Activated T-cell treated with anti-CD3 and anti-CD28 coated beads, Interleukin-2, amount 50 U/mL, for 24 hours (primary cell): ENCODE measurements at regions not wholly inside any gene's neighbourhood (a gene's known extent, or its start where the extent isn't known, plus 50 kb on each side); places are given as distances from the start of the nearest gene placed in this dataset.

Experiments used
- DNase-seq: peaks from one replicate; pipeline ENCODE4 v3.0.0-alpha.2; 2020
- H3K27ac Mint-ChIP-seq: 2 replicates; pipeline ENCODE4 v1.8.0; 2020; ENCODE audit warnings: mild to moderate bottlenecking, mixed read lengths
- H3K27me3 Mint-ChIP-seq: 2 replicates; pipeline ENCODE4 v1.8.0; 2020; ENCODE audit warnings: mixed read lengths
- H3K36me3 Mint-ChIP-seq: 2 replicates; pipeline ENCODE4 v1.8.0; 2020; ENCODE audit warnings: low read depth, mixed read lengths
- H3K4me1 Mint-ChIP-seq: 2 replicates; pipeline ENCODE4 v1.8.0; 2020; ENCODE audit warnings: low read depth, mixed read lengths
- H3K4me3 Mint-ChIP-seq: 2 replicates; pipeline ENCODE4 v1.8.0; 2020; ENCODE audit warnings: mild to moderate bottlenecking, moderate library complexity, mixed read lengths
- H3K9me3 Mint-ChIP-seq: 2 replicates; pipeline ENCODE4 v1.8.0; 2020; ENCODE audit warnings: mixed read lengths

DNA sequence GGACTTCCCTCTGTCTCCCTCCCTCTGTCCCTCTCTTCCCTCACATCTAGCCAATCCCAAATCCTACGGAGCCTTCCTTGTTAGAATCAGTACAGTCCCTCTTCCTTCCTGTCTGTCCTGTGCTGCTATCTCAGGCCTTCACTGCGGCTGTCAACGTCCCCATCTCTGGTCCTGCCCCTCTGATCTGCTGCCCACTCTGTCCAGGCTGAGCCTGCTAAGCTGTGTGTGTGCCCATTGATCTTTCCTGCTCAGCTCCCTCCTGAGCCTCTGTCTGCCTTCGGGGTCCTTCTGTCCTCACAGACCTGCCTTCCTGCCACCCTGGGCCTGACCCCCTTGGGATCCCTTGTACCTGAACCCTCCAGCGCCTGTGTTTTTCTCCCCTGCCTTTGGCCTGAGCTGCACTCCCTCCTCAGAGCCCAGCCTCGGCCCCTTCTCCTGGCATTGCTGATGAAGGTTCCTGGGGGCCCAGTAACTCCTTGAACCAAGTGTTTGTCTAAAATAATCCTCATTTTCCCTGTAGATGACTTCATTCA lies 182.1 kb upstream of the SHH start:
- H3K27ac Mint-ChIP-seq = no peak overlapping the region
- H3K9me3 Mint-ChIP-seq = peaks cover 5% of the 10 kb centered on the region
- DNase-seq = no peak
- H3K4me3 Mint-ChIP-seq = no peak overlapping the region
- H3K4me1 Mint-ChIP-seq = peaks cover 45% of the 10 kb centered on the region
- H3K36me3 Mint-ChIP-seq = no peaks in the 10 kb centered on the region
- peaks cover 48% of the 10 kb centered on the region for H3K27me3 Mint-ChIP-seq

DNA sequence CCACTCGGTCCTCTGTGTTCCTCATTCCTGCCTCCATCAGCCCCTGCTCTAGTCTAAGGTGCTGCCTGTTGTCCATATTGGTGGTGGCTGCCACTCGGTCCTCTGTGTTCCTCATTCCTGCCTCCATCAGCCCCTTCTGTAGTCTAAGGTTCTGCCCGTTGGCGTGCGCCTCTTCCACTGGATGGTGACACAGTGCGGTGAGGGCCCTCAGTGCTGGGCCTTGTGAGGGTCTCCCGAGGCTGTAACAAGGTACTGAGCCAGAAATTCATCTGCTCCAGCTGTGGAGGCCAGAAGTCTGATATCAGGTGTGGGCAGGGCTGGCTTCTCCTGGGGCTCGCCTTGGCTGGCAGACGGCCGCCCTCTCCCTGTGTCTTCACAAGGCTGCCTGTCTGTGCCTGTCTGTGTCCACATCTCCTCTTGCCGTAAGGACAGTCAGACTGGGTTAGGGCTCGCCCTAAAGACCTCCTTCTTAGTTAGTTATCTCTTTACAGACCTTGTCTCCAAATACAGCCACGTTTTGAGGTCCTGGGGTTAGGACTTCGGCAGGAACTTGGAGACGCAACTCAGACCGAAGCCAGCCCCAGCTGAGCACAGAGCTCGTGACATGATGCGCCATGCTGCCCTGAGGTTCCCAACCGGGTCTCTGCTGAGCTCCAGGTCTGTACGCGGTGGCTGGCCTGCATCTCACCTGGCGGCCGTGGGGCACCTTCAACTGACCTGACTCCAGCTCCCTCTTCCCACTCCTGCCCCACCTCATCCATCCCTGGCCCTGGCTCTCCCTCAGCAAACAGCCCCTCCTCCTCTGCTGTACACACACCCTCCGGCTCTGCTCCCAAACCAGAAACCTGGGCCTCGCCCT lies 181.4 kb upstream of the SHH start:
- Mint-ChIP-seq H3K9me3 (peaks cover 6% of the 10 kb centered on the region), H3K4me3 (no peak overlapping the region), H3K27me3 (peaks cover 47% of the 10 kb centered on the region), H3K36me3 (no peaks in the 10 kb centered on the region), H3K27ac (no peak overlapping the region), H3K4me1 (peaks cover 45% of the 10 kb centered on the region)
- DNase-seq = no peak

GRCh38 chr7:155992974-155993373 lies 180.7 kb upstream of the SHH start:
- Mint-ChIP-seq H3K4me1 (peaks cover 40% of the 10 kb centered on the region), H3K27me3 (peaks cover 44% of the 10 kb centered on the region), H3K9me3 (peaks cover 6% of the 10 kb centered on the region), H3K27ac (no peak overlapping the region), H3K36me3 (no peaks in the 10 kb centered on the region), H3K4me3 (no peak overlapping the region)
- no peak for DNase-seq

GRCh38 chr7:155992538-155992937 lies 180.3 kb upstream of the SHH start:
- Mint-ChIP-seq H3K4me3 (no peak overlapping the region), H3K27ac (no peak overlapping the region), H3K9me3 (peaks cover 6% of the 10 kb centered on the region), H3K27me3 (peaks cover 40% of the 10 kb centered on the region), H3K36me3 (no peaks in the 10 kb centered on the region), H3K4me1 (peaks cover 36% of the 10 kb centered on the region)
- DNase-seq = no peak

GRCh38 chr7:155992107-155992506 lies 179.8 kb upstream of the SHH start:
- DNase-seq = no peak
- H3K27me3 Mint-ChIP-seq = peaks cover 36% of the 10 kb centered on the region
- no peaks in the 10 kb centered on the region for H3K36me3 Mint-ChIP-seq
- no peak overlapping the region for H3K27ac Mint-ChIP-seq
- H3K4me1 Mint-ChIP-seq = peaks cover 32% of the 10 kb centered on the region
- no peak overlapping the region for H3K4me3 Mint-ChIP-seq
- peaks cover 6% of the 10 kb centered on the region for H3K9me3 Mint-ChIP-seq

DNA sequence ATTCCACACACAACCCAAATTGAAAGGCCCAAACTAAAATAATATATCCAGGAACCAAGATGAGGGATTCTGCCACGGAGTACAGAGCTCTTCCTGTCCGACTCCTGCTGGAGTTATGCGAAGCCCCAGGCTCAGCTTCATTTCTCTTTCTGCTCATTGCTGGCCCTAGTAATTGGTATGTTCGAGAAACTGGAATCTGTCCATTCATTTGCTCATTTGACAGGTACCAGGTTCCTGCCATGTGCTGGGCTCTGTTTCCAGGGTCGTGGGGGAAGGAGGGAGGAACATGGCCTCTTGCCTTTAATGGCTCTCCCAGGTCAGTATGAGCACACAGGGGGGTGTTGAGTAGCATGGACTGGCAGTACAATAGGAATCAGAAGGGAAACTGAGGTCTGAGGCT lies 179.2 kb upstream of the SHH start:
- H3K9me3 Mint-ChIP-seq = peaks cover 6% of the 10 kb centered on the region
- no peak for DNase-seq
- H3K27ac Mint-ChIP-seq = no peak overlapping the region
- H3K4me1 Mint-ChIP-seq = peaks cover 25% of the 10 kb centered on the region
- no peak overlapping the region for H3K4me3 Mint-ChIP-seq
- peaks cover 36% of the 10 kb centered on the region for H3K27me3 Mint-ChIP-seq
- H3K36me3 Mint-ChIP-seq = no peaks in the 10 kb centered on the region

DNA sequence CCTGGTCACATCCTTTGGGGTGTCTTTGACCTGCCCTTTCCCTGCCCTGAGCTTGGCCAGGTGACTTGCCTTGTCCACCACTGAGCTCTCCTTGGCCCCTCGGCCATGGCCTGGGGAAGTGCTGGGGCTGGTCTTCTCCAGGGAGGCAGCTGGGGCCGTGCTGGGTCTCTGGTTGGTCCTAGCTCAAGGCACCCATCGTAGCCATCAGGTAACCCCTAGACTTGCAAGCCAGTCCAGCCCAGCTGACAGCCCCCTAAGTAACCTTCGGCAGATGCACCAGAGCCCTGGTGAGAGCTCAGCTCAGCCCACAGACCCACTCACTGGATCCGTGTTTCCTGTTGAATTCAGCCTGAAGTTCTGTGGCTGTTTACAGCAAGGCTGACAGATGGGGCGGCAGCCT lies 176.2 kb upstream of the SHH start:
- Mint-ChIP-seq H3K4me3 (no peak overlapping the region), H3K36me3 (no peaks in the 10 kb centered on the region), H3K9me3 (peaks cover 6% of the 10 kb centered on the region), H3K27ac (no peak overlapping the region), H3K27me3 (peaks cover 16% of the 10 kb centered on the region), H3K4me1 (no peaks in the 10 kb centered on the region)
- DNase-seq = no peak

DNA sequence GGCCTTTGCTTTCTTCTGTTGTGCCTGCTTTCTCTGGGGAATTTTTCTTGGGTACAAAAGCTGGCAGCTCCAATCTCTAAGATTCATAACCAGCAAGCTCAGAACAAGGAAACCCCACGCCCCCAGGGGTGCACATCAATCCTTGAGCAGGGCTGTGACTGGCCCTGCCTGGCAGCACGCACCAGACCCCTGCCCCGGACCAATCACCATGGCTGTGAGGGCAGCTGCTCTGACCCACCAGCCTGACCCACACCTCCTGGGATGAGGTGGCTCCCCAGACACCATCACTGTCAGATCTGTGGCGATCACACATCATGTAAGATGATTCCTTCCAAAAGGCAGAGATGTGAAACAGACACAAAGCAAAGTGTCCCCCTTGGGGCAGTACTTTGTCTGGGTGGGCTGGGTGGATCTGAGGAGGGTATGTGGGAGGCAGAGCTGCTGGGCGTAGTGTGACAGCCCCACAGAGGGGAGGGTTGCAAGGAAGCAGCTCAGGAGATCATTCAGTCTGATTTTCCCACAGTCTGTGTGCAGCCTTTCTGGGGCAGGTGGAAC lies 175.5 kb upstream of the SHH start:
- H3K27ac Mint-ChIP-seq = no peak overlapping the region
- no peaks in the 10 kb centered on the region for H3K36me3 Mint-ChIP-seq
- H3K4me1 Mint-ChIP-seq = no peaks in the 10 kb centered on the region
- no peak for DNase-seq
- peaks cover 13% of the 10 kb centered on the region for H3K27me3 Mint-ChIP-seq
- no peak overlapping the region for H3K4me3 Mint-ChIP-seq
- H3K9me3 Mint-ChIP-seq = peaks cover 6% of the 10 kb centered on the region

DNA sequence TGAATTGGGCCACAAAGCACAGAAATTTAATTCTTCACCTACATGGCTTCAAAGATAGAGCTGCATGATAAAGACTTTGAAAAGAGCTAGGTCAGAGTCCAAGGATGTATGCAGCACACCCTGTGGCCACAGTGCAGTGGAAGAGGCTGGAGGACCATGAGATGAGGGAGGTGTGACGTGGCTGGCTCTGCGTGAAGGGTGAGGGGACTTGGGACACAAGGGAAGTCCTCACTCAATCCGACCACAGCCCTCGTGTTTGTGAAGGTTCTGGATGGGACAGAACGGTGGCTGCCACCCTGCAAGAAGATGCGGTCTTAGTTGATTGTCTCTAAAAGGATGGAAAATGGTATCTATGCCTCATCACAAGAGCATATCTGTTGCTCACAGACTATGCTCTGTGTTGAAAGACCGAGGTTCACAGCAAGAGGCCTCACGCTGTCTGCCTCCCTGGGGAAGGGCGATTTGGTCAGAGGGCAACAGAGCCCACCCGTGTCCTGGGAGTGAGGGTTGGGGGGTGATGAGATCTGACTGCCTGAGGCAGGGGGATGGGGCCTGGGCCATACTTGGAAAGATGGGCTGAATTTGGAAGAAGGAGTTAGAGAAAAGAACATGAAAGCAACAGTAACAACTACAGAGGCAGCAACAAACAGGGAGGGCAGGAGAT lies 174.4 kb upstream of the SHH start:
- Mint-ChIP-seq H3K9me3 (peaks cover 6% of the 10 kb centered on the region), H3K36me3 (no peaks in the 10 kb centered on the region), H3K27me3 (peaks cover 13% of the 10 kb centered on the region), H3K27ac (no peak overlapping the region), H3K4me3 (no peak overlapping the region), H3K4me1 (no peaks in the 10 kb centered on the region)
- no peak for DNase-seq

- H3K9me3 Mint-ChIP-seq = peaks cover 6% of the 10 kb centered on the region
- peaks cover 13% of the 10 kb centered on the region for H3K27me3 Mint-ChIP-seq
- H3K4me1 Mint-ChIP-seq = no peaks in the 10 kb centered on the region
- H3K36me3 Mint-ChIP-seq = no peaks in the 10 kb centered on the region
- no peak overlapping the region for H3K4me3 Mint-ChIP-seq
- no peak overlapping the region for H3K27ac Mint-ChIP-seq
- no peak for DNase-seq
These were observed 173.4 kb upstream of the SHH start for GRCh38 chr7:155985518-155986250.

DNA sequence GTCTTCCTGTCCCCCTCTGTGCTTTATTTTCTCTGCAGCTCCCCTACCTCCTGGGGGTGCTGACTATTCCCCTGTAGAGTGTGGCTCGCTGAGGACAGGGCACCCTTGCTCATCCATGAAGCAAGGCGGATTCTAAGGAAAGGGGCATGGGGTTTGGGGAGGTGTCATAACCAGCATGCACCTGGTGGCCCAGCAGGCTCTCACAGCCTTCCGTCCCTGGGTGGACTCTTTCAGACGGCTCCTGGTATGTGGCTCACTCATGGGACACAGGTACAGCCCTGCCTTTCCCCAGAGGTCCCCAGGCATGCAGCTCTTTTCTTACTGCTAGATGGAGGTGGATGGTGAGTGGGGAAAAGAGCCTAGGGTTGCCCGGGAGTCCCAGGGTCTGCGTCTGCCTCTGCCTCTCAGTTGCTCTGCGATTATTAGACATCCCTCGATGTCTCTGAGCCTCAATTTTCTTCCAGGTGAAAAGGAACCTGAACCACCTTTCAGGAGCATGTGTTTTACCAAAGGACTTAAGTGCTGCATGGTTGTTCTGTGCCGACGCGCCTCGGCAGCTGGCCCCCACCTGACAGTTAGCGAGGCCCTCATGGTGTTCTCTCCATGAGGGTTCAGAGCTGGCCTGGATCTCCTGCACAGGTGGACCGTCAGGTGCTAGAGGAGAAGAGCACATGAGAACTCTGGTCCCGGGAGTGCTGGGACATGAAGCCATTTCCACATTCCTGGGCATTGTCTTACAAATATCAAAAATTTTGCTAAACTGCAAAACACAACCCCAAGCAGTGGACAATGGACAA lies 172.5 kb upstream of the SHH start:
- H3K9me3 Mint-ChIP-seq = peaks cover 5% of the 10 kb centered on the region
- H3K4me3 Mint-ChIP-seq = no peak overlapping the region
- no peaks in the 10 kb centered on the region for H3K4me1 Mint-ChIP-seq
- H3K36me3 Mint-ChIP-seq = no peaks in the 10 kb centered on the region
- H3K27ac Mint-ChIP-seq = no peak overlapping the region
- H3K27me3 Mint-ChIP-seq = peaks cover 13% of the 10 kb centered on the region
- no peak for DNase-seq

DNA sequence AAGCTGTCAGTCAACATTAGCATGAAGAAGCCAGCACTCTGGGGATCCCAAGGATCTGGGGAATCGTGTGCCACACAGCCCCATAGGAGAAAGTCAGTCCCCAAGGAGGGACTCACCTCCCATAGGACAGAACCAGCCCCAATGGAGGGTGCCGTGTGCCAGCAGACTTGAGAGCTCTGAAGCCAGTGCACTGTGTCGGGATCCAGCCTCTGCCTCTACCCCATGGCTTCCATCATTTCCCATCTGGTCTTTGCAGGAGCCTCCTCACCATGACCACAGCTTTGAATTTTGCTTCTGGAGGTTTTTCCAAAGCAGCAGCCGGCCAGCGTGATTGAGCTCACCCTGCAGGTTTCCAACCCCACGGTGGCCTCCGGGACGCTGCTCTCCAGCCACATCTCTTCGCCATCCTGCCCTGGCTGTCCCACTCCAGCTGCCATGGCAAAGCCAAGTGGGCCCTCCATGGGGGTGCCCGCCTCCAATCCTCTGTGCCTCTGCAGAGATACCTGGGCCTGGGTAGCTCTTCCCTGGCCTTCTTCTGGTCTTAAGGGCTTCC lies 171.8 kb upstream of the SHH start:
- H3K4me3 Mint-ChIP-seq = no peak overlapping the region
- no peaks in the 10 kb centered on the region for H3K4me1 Mint-ChIP-seq
- DNase-seq = no peak
- H3K27ac Mint-ChIP-seq = no peak overlapping the region
- peaks cover 13% of the 10 kb centered on the region for H3K27me3 Mint-ChIP-seq
- H3K36me3 Mint-ChIP-seq = no peaks in the 10 kb centered on the region
- no peaks in the 10 kb centered on the region for H3K9me3 Mint-ChIP-seq

GRCh38 chr7:155983176-155983815 lies 171.0 kb upstream of the SHH start:
- no peaks in the 10 kb centered on the region for H3K36me3 Mint-ChIP-seq
- H3K4me1 Mint-ChIP-seq = no peaks in the 10 kb centered on the region
- H3K9me3 Mint-ChIP-seq = no peaks in the 10 kb centered on the region
- no peak for DNase-seq
- H3K27ac Mint-ChIP-seq = no peak overlapping the region
- no peak overlapping the region for H3K4me3 Mint-ChIP-seq
- peaks cover 15% of the 10 kb centered on the region for H3K27me3 Mint-ChIP-seq
